GM18861 (cell line): ENCODE measurements at regions not wholly inside any gene's neighbourhood (a gene's known extent, or its start where the extent isn't known, plus 50 kb on each side); places are given as distances from the start of the nearest gene placed in this dataset.

Experiments used
- ATAC-seq: cut with Tn5 transposase; IDR thresholded peaks from one replicate; pipeline ENCODE4 v1.9.1; 2021; ENCODE audit not compliant: unreplicated experiment

GRCh38 chr3:70120357-70120966, 120.9 kb downstream of the SAMMSON start:
- peak; percentile 100 for ATAC-seq

GRCh38 chr3:70127192-70127591, 127.7 kb downstream of the SAMMSON start:
- no peak for ATAC-seq

GRCh38 chr3:70137366-70137765, 137.8 kb downstream of the SAMMSON start:
- no peak for ATAC-seq

- no peak for ATAC-seq
Measured at GRCh38 chr3:70138606-70139005, 139.1 kb downstream of the SAMMSON start.
